Breast epithelium (tissue), 4 donors: ENCODE measurements at regions not wholly inside any gene's neighbourhood (a gene's known extent, or its start where the extent isn't known, plus 50 kb on each side); places are given as distances from the start of the nearest gene placed in this dataset.

Experiments used
- DNase-seq, 2 donors: peaks; one replicate each; pipeline ENCODE4 v3.0.0-alpha.2; 2019; ENCODE audit warnings: low spot score in 2 of 2
- H3K27ac ChIP-seq, 2 donors: fragments of 200-600 bp; sonication (generic) in 1 of 2; one replicate each; pipeline ENCODE4 v1.5.1; 2016 to 2019; ENCODE audit warnings: mild to moderate bottlenecking in 1 of 2
- H3K27me3 ChIP-seq, 2 donors: fragments of 200-600 bp; sonication (generic) in 1 of 2; one replicate each; pipeline versions ENCODE4 v1.5.1 to v1.6.0; 2017 to 2019; ENCODE audit warnings: control low read depth in 1 of 2, mild to moderate bottlenecking in 1 of 2
- H3K36me3 ChIP-seq: fragments of 200-600 bp; one replicate; pipeline ENCODE4 v1.5.1; 2019
- H3K4me1 ChIP-seq, 2 donors: fragments of 200-600 bp; sonication (generic); one replicate each; pipeline ENCODE4 v1.5.1; 2016 to 2019; ENCODE audit warnings: control low read depth in 1 of 2
- H3K4me3 ChIP-seq, 3 donors: fragments of 200-600 bp; sonication (generic); 1 replicate in 2 of 3; 2 replicates in 1 of 3; pipeline ENCODE4 v1.5.1; 2016 to 2019; ENCODE audit warnings: mild to moderate bottlenecking in 3 of 3, moderate library complexity in 2 of 3
- H3K9me3 ChIP-seq, 2 donors: fragments of 200-600 bp; sonication (generic) in 1 of 2; one replicate each; pipeline ENCODE4 v1.5.1; 2016 to 2019; ENCODE audit warnings: control low read depth in 1 of 2
- POLR2A ChIP-seq: fragments of 450-650 bp; IDR thresholded peaks from one replicate; pipeline ENCODE4 v1.6.1; 2016; ENCODE audit warnings: antibody characterized with exemption, mild to moderate bottlenecking, moderate library complexity
- POLR2AphosphoS5 ChIP-seq, 3 donors: sonication (generic); formaldehyde crosslinking; IDR thresholded peaks; one replicate each; pipeline ENCODE4 v1.6.1; 2017; ENCODE audit warnings: antibody characterized with exemption in 3 of 3
- intact Hi-C: fragments of 100-400 bp; cut with DNase I; formaldehyde crosslinking; loops from one replicate; pipeline ENCODE4 v1.15.1; 2023; ENCODE audit warnings: low total_unique reads
- TF ChIP-seq, protein P1 (sequence below), 3 donors: fragments of 450-650 bp; IDR thresholded peaks; one replicate each; pipeline ENCODE4 v1.5.1; 2016 to 2017; ENCODE audit warnings: antibody characterized with exemption in 3 of 3, mild to moderate bottlenecking in 3 of 3, moderate library complexity in 3 of 3

DNA sequence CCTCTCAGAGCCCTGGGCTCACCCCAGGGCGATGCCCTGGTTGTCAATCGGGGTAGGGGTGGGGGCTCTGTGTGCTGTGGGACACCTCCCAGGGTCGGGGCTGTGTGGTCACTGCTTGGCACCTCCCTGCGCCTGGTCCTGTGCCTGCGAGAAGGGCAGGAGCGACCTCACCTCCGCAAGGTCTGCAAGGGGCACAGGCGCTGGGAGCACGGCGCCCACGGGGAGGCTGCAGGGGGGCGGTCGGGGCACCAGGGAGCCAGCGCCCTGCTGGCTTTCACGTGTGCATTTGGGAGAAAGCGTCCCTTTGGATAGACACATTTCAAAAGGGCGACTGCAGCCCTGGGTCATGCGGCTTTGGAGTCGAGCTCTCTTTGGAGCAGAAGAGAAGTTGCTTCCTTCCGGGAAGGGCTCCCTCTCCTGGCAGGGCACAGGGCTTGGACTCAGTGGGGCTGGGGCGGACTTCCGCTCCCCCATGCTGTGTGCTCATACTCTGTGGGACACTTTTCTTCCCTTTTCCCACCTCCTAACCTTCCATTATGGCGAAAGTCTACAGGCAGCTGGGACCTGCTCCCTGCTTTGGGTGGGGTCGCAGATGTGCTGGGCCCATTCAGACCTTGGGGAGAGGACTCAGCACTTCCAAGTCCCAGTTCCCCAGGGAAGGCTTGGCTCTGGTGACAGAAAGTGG, 52.9 kb upstream of the SLC28A3 start:
- Histone ChIP-seq H3K4me3 (no peak overlapping the region), H3K9me3 (no peaks in the 10 kb centered on the region), H3K27me3 (peaks cover 0 to 5% of the 10 kb centered on the region in 2 donors), H3K4me1 (no peaks in the 10 kb centered on the region), H3K36me3 (no peaks in the 10 kb centered on the region), H3K27ac (no peak overlapping the region)
- TF ChIP-seq POLR2A (no peak), POLR2AphosphoS5 (IDR thresholded peaks at IDR 0.05) (no peak)
- TF ChIP-seq, protein P1, sequence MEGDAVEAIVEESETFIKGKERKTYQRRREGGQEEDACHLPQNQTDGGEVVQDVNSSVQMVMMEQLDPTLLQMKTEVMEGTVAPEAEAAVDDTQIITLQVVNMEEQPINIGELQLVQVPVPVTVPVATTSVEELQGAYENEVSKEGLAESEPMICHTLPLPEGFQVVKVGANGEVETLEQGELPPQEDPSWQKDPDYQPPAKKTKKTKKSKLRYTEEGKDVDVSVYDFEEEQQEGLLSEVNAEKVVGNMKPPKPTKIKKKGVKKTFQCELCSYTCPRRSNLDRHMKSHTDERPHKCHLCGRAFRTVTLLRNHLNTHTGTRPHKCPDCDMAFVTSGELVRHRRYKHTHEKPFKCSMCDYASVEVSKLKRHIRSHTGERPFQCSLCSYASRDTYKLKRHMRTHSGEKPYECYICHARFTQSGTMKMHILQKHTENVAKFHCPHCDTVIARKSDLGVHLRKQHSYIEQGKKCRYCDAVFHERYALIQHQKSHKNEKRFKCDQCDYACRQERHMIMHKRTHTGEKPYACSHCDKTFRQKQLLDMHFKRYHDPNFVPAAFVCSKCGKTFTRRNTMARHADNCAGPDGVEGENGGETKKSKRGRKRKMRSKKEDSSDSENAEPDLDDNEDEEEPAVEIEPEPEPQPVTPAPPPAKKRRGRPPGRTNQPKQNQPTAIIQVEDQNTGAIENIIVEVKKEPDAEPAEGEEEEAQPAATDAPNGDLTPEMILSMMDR (IDR thresholded peaks at IDR 0.05) = no peak
- intact Hi-C loops = no loop called here
- no peak for DNase-seq

DNA sequence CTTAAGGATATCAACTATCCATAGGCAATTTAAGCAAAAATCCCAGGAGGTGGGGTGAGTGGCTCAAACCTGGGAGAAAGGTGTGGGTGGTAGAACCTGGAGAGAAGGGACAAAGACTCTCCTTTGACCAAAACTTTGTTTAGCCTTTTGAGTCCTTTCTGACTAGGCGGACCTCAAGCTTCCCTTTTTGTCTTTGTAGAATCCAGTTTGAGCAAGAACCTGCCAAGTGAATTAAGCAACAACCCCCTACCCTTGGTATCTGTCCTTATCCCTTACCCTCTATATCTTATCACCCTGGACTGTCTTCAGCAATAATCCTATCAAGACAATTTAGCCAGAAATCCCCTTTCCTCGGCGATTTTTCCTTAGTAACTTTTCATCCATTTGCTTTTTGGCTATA, 53.5 kb upstream of the SLC28A3 start:
- intact Hi-C loops = no loop called here
- TF ChIP-seq POLR2A (no peak), POLR2AphosphoS5 (IDR thresholded peaks at IDR 0.05) (no peak)
- TF ChIP-seq, protein P1 (IDR thresholded peaks at IDR 0.05) = no peak
- DNase-seq = no peak
- Histone ChIP-seq H3K9me3 (no peaks in the 10 kb centered on the region), H3K4me1 (no peaks in the 10 kb centered on the region), H3K27ac (no peak overlapping the region), H3K4me3 (no peak overlapping the region), H3K36me3 (no peaks in the 10 kb centered on the region), H3K27me3 (peaks cover 0 to 5% of the 10 kb centered on the region in 2 donors)

DNA sequence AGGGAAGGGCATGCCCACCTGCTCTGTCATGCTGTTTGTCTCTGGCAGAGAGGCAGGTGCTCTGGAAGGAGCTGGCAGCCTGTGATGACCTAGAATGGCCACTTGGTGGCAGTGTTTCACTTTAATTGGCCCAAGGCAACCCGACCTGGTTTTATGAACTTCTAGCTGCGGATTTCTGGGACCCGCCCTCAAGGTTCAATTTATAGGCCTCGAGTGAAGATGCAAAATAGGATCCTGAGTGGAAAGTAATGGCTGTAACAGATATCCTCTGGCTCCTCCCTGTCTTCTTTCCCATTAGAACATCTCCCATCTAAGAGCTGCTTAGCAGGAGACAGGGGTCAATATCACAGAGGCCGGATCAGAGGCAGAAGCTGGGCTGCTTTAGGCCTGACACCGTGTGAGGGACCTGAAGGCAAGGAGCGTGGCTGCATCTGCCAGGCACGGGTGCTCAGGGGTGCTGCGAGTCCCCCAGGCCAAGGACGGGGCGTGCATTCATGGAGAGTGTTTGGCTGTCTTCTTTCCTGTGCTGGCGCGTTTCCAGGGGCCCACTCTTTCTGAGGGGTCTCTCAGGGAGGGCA, 56.7 kb upstream of the SLC28A3 start:
- intact Hi-C loops = no loop called here

DNA sequence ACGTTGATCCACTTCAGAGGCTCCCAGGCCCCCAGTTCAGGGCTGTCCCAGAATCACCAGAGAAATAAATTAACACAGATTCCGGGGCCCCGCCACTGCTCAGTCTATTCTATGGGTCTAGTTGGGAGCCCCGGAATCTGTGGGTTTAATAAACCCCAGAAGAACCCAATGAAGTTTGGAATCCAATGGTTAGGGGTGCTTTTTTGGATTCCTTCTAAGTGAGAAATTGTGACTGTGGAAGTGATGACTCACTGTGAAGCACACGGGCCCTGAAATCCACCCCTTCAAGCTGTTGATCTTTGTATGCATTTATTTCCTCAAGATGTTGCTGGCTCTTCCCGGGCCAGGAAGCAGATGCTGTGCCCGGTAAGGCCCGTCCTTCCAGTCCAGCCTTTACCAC, 57.3 kb upstream of the SLC28A3 start:
- Histone ChIP-seq H3K27me3 (peaks cover 0 to 5% of the 10 kb centered on the region in 2 donors), H3K4me3 (no peak overlapping the region), H3K9me3 (peaks cover 0 to 5% of the 10 kb centered on the region in 2 donors), H3K36me3 (no peaks in the 10 kb centered on the region), H3K4me1 (no peaks in the 10 kb centered on the region), H3K27ac (no peak overlapping the region)
- DNase-seq = no peak
- intact Hi-C loops = no loop called here
- TF ChIP-seq, protein P1 (IDR thresholded peaks at IDR 0.05) = no peak
- TF ChIP-seq POLR2A = no peak
- no peak for TF ChIP-seq POLR2AphosphoS5 (IDR thresholded peaks at IDR 0.05)

More for the DNA sequence above, 56.7 kb upstream of the SLC28A3 start:
- no peaks in the 10 kb centered on the region for H3K4me1 ChIP-seq
- peaks cover 0 to 5% of the 10 kb centered on the region in 2 donors for H3K27me3 ChIP-seq
- no peaks in the 10 kb centered on the region for H3K36me3 ChIP-seq
- no peak overlapping the region for H3K4me3 ChIP-seq
- TF ChIP-seq, protein P1 (IDR thresholded peaks at IDR 0.05) = peak; percentile 72 to 86 (median 85)
- TF ChIP-seq POLR2A (no peak), POLR2AphosphoS5 (IDR thresholded peaks at IDR 0.05) (no peak)
- peak; percentile 65 to 67 for DNase-seq
- H3K9me3 ChIP-seq = peaks cover 0 to 5% of the 10 kb centered on the region in 2 donors
- H3K27ac ChIP-seq = no peak overlapping the region

DNA sequence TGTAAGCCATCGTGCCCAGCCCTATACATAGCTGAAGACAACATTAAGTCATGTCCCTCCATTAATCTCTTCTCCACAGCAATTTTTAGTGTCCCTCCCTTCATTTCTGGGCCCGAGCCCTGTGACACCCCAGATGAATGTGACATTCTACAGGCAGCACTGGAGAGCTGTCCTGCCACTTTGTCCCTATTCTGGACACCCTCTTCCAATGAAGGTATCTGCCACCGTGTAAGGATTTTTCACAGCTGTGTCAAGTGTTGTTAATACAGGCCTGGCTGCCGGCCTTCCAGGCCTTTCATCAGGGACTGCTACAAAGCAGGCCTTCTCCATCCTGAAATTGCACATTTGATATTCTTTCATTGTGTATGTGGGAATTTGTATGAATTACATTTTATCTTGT, 62.0 kb upstream of the SLC28A3 start:
- peaks cover 0 to 5% of the 10 kb centered on the region in 2 donors for H3K9me3 ChIP-seq
- no peak overlapping the region for H3K4me3 ChIP-seq
- H3K27ac ChIP-seq = no peak overlapping the region
- no peaks in the 10 kb centered on the region for H3K27me3 ChIP-seq
- H3K4me1 ChIP-seq = no peaks in the 10 kb centered on the region
- no peak for DNase-seq
- TF ChIP-seq, protein P1 (IDR thresholded peaks at IDR 0.05) = no peak
- TF ChIP-seq POLR2AphosphoS5 (IDR thresholded peaks at IDR 0.05) (no peak), POLR2A (no peak)
- H3K36me3 ChIP-seq = no peaks in the 10 kb centered on the region
- intact Hi-C loops = no loop called here
